SK-N-SH treated with all-trans-retinoic acid at 6 μM for 48 hours (cell line): ENCODE measurements at regions not wholly inside any gene's neighbourhood (a gene's known extent, or its start where the extent isn't known, plus 50 kb on each side); places are given as distances from the start of the nearest gene placed in this dataset.
"Not testable (repeated sequence)": the region's sequence is repeated elsewhere in the genome, so short reads cannot be mapped to it uniquely, and the experiment has no call there.

Experiments
- ATAC-seq: fragments of 200-7000 bp; cut with Tn5 transposase; 3 replicates; pipeline ENCODE4 v1.9.1; 2020; ENCODE audit warnings: mild to moderate bottlenecking, moderate library complexity
- ARNTL ChIP-seq: fragments of 450-650 bp; formaldehyde crosslinking; IDR thresholded peaks from 2 replicates; pipeline ENCODE4 v1.5.0; 2020; ENCODE audit warnings: low read depth, mild to moderate bottlenecking, moderate library complexity, borderline replicate concordance
- BACH2 ChIP-seq: fragments of 250-450 bp; sonication (Bioruptor Pico); IDR thresholded peaks from 2 replicates; pipeline ENCODE4 v1.9.0; 2021; ENCODE audit warnings: mild to moderate bottlenecking, borderline replicate concordance
- CSDC2 ChIP-seq: fragments of 250-450 bp; sonication (Bioruptor Pico); IDR thresholded peaks from 2 replicates; pipeline ENCODE4 v1.5.0; 2020; ENCODE audit warnings: mild to moderate bottlenecking, moderate library complexity
- ESRRG ChIP-seq: fragments of 250-450 bp; sonication (Bioruptor Pico); IDR thresholded peaks from 2 replicates; pipeline ENCODE4 v1.6.1; 2021; ENCODE audit warnings: mild to moderate bottlenecking
- ISL1 ChIP-seq: fragments of 250-450 bp; sonication (Bioruptor Pico); IDR thresholded peaks from 2 replicates; pipeline ENCODE4 v2.1.2; 2022; ENCODE audit warnings: mild to moderate bottlenecking, moderate library complexity
- OSR1 ChIP-seq: fragments of 250-450 bp; sonication (Bioruptor Pico); IDR thresholded peaks from 2 replicates; pipeline ENCODE4 v1.8.0; 2022; ENCODE audit warnings: moderate library complexity, mild to moderate bottlenecking, inconsistent platforms
- PPARA ChIP-seq: fragments of 250-450 bp; sonication (Bioruptor Pico); IDR thresholded peaks from 2 replicates; pipeline ENCODE4 v1.5.0; 2020; ENCODE audit warnings: mild to moderate bottlenecking, borderline replicate concordance
- RARB ChIP-seq: fragments of 250-450 bp; sonication (Bioruptor Pico); IDR thresholded peaks from 2 replicates; pipeline ENCODE4 v1.8.0; 2021; ENCODE audit warnings: mild to moderate bottlenecking, moderate library complexity
- SNAI2 ChIP-seq: fragments of 250-450 bp; sonication (Bioruptor Pico); IDR thresholded peaks from 2 replicates; pipeline ENCODE4 v1.5.0; 2020; ENCODE audit warnings: mild to moderate bottlenecking, moderate library complexity
- TCF4 ChIP-seq: fragments of 250-450 bp; sonication (Bioruptor Pico); IDR thresholded peaks from 2 replicates; pipeline ENCODE4 v1.8.0; 2021; ENCODE audit warnings: mild to moderate bottlenecking, moderate library complexity, borderline replicate concordance
- ZC3H10 ChIP-seq: fragments of 250-450 bp; sonication (Bioruptor Pico); IDR thresholded peaks from 2 replicates; pipeline ENCODE4 v1.5.1; 2021; ENCODE audit warnings: mild to moderate bottlenecking, moderate library complexity
- ZFP3 ChIP-seq: fragments of 250-450 bp; sonication (Bioruptor Pico); IDR thresholded peaks from 2 replicates; pipeline ENCODE4 v1.5.0; 2020; ENCODE audit warnings: mild to moderate bottlenecking, moderate library complexity
- ZFP30 ChIP-seq: fragments of 450-650 bp; formaldehyde crosslinking; IDR thresholded peaks from 2 replicates; pipeline ENCODE4 v1.5.0; 2022; ENCODE audit warnings: mild to moderate bottlenecking, moderate library complexity
- ZNF565 ChIP-seq: fragments of 450-650 bp; formaldehyde crosslinking; conservative IDR thresholded peaks from 2 replicates; pipeline ENCODE4 v1.5.0; 2020; ENCODE audit warnings: low read depth, mild to moderate bottlenecking, moderate library complexity
- ZNF70 ChIP-seq: fragments of 450-650 bp; formaldehyde crosslinking; IDR thresholded peaks from 2 replicates; pipeline ENCODE4 v1.5.0; 2020; ENCODE audit warnings: mild to moderate bottlenecking, moderate library complexity
- ZNF8 ChIP-seq: fragments of 450-650 bp; formaldehyde crosslinking; IDR thresholded peaks from 2 replicates; pipeline ENCODE4 v1.5.0; 2020; ENCODE audit warnings: mild to moderate bottlenecking, moderate library complexity
- TF ChIP-seq, protein P1 (sequence below): fragments of 250-450 bp; sonication (Bioruptor Pico); IDR thresholded peaks from 2 replicates; pipeline ENCODE4 v1.5.0; 2020; ENCODE audit warnings: mild to moderate bottlenecking, moderate library complexity
- TF ChIP-seq, protein P2 (sequence below): fragments of 250-450 bp; sonication (Bioruptor Pico); IDR thresholded peaks from 2 replicates; pipeline ENCODE4 v1.5.1; 2021; ENCODE audit warnings: mild to moderate bottlenecking, moderate library complexity
- TF ChIP-seq, protein P3 (sequence below): fragments of 250-450 bp; sonication (Bioruptor Pico); IDR thresholded peaks from 2 replicates; pipeline ENCODE4 v1.8.0; 2021; ENCODE audit warnings: low read depth, mild to moderate bottlenecking, moderate library complexity, borderline replicate concordance
- TF ChIP-seq, protein P4 (sequence below): fragments of 250-450 bp; sonication (Bioruptor Pico); IDR thresholded peaks from 2 replicates; pipeline ENCODE4 v1.5.1; 2020; ENCODE audit warnings: low read depth, mild to moderate bottlenecking, moderate library complexity
- TF ChIP-seq, protein P5 (sequence below): fragments of 250-450 bp; sonication (Bioruptor Pico); IDR thresholded peaks from 2 replicates; pipeline ENCODE4 v1.8.0; 2020; ENCODE audit warnings: mild to moderate bottlenecking, moderate library complexity, borderline replicate concordance

DNA sequence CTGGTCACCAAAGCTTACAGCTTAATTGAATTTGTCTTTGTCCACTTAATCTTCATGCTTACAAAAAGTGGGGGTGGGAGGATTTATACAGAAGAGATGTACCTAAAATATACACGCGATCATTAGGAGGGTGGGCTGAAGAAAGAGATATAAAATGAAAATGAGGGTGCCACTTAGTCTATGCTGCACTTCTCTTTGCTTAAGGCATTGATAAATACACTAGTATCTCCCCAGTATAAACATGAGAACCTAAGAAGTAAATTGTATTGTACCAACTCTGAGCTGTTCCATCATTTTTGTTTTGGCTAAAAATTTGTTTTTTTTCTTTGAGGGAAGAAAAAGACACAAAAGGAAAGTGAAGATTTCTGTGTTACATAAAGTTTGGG is 170.8 kb upstream of the ZNF217 start:
- no peak for ATAC-seq
- TF ChIP-seq ZNF8 (CRISPR knock-in tag), result no peak
- TF ChIP-seq PPARA, result no peak
- no peak for TF ChIP-seq ZNF70 (CRISPR knock-in tag)
- no peak for TF ChIP-seq OSR1
- TF ChIP-seq ZC3H10 (CRISPR knock-in tag), result no peak
- no peak for TF ChIP-seq ZNF565
- no peak for TF ChIP-seq SNAI2 (CRISPR knock-in tag)
- TF ChIP-seq CSDC2 (CRISPR knock-in tag), result no peak
- TF ChIP-seq ESRRG (CRISPR knock-in tag), result no peak
- TF ChIP-seq, protein P1, sequence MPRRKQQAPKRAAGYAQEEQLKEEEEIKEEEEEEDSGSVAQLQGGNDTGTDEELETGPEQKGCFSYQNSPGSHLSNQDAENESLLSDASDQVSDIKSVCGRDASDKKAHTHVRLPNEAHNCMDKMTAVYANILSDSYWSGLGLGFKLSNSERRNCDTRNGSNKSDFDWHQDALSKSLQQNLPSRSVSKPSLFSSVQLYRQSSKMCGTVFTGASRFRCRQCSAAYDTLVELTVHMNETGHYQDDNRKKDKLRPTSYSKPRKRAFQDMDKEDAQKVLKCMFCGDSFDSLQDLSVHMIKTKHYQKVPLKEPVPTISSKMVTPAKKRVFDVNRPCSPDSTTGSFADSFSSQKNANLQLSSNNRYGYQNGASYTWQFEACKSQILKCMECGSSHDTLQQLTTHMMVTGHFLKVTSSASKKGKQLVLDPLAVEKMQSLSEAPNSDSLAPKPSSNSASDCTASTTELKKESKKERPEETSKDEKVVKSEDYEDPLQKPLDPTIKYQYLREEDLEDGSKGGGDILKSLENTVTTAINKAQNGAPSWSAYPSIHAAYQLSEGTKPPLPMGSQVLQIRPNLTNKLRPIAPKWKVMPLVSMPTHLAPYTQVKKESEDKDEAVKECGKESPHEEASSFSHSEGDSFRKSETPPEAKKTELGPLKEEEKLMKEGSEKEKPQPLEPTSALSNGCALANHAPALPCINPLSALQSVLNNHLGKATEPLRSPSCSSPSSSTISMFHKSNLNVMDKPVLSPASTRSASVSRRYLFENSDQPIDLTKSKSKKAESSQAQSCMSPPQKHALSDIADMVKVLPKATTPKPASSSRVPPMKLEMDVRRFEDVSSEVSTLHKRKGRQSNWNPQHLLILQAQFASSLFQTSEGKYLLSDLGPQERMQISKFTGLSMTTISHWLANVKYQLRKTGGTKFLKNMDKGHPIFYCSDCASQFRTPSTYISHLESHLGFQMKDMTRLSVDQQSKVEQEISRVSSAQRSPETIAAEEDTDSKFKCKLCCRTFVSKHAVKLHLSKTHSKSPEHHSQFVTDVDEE (CRISPR knock-in tag), result no peak

DNA sequence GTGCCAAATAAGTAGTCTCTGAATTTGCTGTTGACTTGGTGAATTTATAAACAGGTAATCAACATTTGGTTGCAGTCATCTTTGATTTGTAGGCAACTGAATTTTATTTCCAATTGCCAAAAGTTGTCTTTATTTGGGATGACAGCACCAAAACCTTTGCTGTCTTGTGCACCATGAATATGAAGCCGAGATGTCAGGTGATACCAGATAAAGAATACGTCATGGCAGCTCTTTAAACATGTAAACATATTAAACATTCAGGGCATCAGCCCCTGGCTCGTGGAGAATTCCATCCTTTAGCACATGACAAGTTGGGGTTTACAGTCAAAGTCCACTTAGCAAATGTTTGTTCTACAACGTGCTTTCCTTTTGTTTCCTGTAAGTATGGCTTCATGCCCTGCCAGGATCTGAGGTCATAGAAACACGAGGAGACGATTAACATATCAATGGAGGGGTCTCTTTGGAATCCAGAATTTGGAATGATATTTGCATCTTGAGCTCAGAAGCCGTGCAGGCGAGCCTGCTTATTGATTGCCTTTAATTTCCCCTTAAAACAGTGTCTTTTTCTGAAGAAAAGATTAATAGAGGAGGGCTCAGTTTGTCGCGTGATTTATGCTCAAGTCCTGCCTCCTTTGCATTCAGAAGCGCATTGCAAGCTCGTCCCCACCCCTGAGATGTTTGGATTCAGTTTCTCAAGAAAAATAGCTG is 170.2 kb upstream of the ZNF217 start:
- no peak for ATAC-seq
- no peak for TF ChIP-seq ZC3H10 (CRISPR knock-in tag)
- TF ChIP-seq ZNF70 (CRISPR knock-in tag), result no peak
- no peak for TF ChIP-seq BACH2 (CRISPR knock-in tag)
- no peak for TF ChIP-seq ESRRG (CRISPR knock-in tag)
- TF ChIP-seq, protein P1 (CRISPR knock-in tag), result no peak
- no peak for TF ChIP-seq ZNF8 (CRISPR knock-in tag)
- TF ChIP-seq, protein P2, sequence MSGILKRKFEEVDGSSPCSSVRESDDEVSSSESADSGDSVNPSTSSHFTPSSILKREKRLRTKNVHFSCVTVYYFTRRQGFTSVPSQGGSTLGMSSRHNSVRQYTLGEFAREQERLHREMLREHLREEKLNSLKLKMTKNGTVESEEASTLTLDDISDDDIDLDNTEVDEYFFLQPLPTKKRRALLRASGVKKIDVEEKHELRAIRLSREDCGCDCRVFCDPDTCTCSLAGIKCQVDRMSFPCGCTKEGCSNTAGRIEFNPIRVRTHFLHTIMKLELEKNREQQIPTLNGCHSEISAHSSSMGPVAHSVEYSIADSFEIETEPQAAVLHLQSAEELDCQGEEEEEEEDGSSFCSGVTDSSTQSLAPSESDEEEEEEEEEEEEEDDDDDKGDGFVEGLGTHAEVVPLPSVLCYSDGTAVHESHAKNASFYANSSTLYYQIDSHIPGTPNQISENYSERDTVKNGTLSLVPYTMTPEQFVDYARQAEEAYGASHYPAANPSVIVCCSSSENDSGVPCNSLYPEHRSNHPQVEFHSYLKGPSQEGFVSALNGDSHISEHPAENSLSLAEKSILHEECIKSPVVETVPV (CRISPR knock-in tag), result no peak
- no peak for TF ChIP-seq RARB (CRISPR knock-in tag)
- no peak for TF ChIP-seq PPARA
- TF ChIP-seq ZFP30, result no peak
- no peak for TF ChIP-seq ZNF565
- TF ChIP-seq, protein P3, sequence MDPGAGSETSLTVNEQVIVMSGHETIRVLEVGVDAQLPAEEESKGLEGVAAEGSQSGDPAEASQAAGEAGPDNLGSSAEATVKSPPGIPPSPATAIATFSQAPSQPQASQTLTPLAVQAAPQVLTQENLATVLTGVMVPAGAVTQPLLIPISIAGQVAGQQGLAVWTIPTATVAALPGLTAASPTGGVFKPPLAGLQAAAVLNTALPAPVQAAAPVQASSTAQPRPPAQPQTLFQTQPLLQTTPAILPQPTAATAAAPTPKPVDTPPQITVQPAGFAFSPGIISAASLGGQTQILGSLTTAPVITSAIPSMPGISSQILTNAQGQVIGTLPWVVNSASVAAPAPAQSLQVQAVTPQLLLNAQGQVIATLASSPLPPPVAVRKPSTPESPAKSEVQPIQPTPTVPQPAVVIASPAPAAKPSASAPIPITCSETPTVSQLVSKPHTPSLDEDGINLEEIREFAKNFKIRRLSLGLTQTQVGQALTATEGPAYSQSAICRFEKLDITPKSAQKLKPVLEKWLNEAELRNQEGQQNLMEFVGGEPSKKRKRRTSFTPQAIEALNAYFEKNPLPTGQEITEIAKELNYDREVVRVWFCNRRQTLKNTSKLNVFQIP (CRISPR knock-in tag), result no peak
- TF ChIP-seq TCF4, result no peak
- TF ChIP-seq, protein P4, sequence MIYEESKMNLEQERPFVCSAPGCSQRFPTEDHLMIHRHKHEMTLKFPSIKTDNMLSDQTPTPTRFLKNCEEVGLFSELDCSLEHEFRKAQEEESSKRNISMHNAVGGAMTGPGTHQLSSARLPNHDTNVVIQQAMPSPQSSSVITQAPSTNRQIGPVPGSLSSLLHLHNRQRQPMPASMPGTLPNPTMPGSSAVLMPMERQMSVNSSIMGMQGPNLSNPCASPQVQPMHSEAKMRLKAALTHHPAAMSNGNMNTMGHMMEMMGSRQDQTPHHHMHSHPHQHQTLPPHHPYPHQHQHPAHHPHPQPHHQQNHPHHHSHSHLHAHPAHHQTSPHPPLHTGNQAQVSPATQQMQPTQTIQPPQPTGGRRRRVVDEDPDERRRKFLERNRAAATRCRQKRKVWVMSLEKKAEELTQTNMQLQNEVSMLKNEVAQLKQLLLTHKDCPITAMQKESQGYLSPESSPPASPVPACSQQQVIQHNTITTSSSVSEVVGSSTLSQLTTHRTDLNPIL (CRISPR knock-in tag), result no peak

DNA sequence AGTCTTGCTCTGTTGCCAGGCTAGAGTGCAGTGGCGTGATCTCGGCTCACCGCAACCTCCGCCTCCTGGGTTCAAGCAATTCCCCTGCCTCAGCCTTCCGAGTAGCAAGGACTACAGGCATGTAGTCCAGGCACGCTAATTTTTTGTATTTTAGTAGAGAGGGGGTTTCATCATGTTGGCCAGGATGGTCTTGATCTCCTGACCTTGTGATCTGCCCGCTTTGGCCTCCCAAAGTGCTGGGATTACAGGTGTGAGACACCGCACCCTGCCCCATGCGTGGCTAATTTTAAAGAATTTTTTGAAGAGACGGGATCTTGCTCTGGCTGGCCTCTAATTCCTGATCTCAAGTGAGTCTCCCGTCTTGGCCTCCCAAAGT is 168.8 kb upstream of the ZNF217 start:
- not testable (repeated sequence) for ATAC-seq

DNA sequence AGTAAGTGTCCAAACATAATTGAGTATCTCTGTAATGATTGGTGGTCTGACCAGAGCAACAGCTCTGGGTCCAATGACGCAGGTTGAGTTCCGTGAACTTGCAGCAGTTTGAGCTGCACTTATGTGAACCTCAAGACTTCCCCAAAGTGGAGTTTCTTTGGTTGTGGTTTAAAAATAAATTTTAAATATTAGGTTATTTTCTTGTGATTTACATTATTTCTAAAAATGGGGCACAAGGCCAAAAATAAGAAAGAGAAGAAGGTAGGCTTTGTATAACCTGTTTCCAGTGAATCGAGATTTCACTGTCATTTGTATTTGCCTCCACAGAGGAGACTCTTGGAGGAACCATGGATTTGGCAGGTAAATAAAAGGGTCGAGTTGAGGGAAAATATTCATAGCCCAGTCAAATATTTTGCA is 166.4 kb upstream of the ZNF217 start:
- TF ChIP-seq ZNF565, result no peak
- no peak for TF ChIP-seq CSDC2 (CRISPR knock-in tag)
- TF ChIP-seq ZFP3, result no peak
- no peak for TF ChIP-seq ISL1 (CRISPR knock-in tag)
- TF ChIP-seq ZFP30, result no peak
- TF ChIP-seq, protein P4 (CRISPR knock-in tag), result no peak
- no peak for TF ChIP-seq ZNF8 (CRISPR knock-in tag)
- no peak for TF ChIP-seq ARNTL
- no peak for TF ChIP-seq ZC3H10 (CRISPR knock-in tag)
- TF ChIP-seq BACH2 (CRISPR knock-in tag), result no peak
- no peak for TF ChIP-seq SNAI2 (CRISPR knock-in tag)
- TF ChIP-seq, protein P5, sequence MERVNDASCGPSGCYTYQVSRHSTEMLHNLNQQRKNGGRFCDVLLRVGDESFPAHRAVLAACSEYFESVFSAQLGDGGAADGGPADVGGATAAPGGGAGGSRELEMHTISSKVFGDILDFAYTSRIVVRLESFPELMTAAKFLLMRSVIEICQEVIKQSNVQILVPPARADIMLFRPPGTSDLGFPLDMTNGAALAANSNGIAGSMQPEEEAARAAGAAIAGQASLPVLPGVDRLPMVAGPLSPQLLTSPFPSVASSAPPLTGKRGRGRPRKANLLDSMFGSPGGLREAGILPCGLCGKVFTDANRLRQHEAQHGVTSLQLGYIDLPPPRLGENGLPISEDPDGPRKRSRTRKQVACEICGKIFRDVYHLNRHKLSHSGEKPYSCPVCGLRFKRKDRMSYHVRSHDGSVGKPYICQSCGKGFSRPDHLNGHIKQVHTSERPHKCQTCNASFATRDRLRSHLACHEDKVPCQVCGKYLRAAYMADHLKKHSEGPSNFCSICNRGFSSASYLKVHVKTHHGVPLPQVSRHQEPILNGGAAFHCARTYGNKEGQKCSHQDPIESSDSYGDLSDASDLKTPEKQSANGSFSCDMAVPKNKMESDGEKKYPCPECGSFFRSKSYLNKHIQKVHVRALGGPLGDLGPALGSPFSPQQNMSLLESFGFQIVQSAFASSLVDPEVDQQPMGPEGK, result no peak
- TF ChIP-seq OSR1, result no peak
- no peak for ATAC-seq
